ENCODE measurements at regions not wholly inside any gene's neighbourhood (a gene's known extent, or its start where the extent isn't known, plus 50 kb on each side); places are given as distances from the start of the nearest gene placed in this dataset.

- no peak overlapping the region for H3K4me3 ChIP-seq (ENCODE audit: low read depth, low read length)
- no peak for TF ChIP-seq CTCF (IDR thresholded peaks at IDR 0.05; ENCODE audit: low read depth, low read length, missing control alignments)
- no peak for DNase-seq (ENCODE audit: low read depth)
Measured at GRCh38 chr6:12393100-12393499, 102.9 kb downstream of the EDN1 start.

- DNase-seq (ENCODE audit: low read depth), result no peak
- H3K4me3 ChIP-seq (ENCODE audit: low read depth, low read length), result no peak overlapping the region
- TF ChIP-seq CTCF (IDR thresholded peaks at IDR 0.05; ENCODE audit: low read depth, low read length, missing control alignments), result no peak
Measured at GRCh38 chr6:12394170-12394569, 104.0 kb downstream of the EDN1 start.

- DNase-seq (ENCODE audit: low read depth), result no peak
- no peak overlapping the region for H3K4me3 ChIP-seq (ENCODE audit: low read depth, low read length)
- no peak for TF ChIP-seq CTCF (IDR thresholded peaks at IDR 0.05; ENCODE audit: low read depth, low read length, missing control alignments)
Measured at GRCh38 chr6:12395898-12396297, 105.7 kb downstream of the EDN1 start.

- no peak overlapping the region for H3K4me3 ChIP-seq (ENCODE audit: low read depth, low read length)
- no peak for TF ChIP-seq CTCF (IDR thresholded peaks at IDR 0.05; ENCODE audit: low read depth, low read length, missing control alignments)
- no peak for DNase-seq (ENCODE audit: low read depth)
Measured at GRCh38 chr6:12401200-12401599, 111.0 kb downstream of the EDN1 start.

- H3K4me3 ChIP-seq (ENCODE audit: low read depth, low read length), result no peak overlapping the region
- TF ChIP-seq CTCF (IDR thresholded peaks at IDR 0.05; ENCODE audit: low read depth, low read length, missing control alignments), result no peak
- DNase-seq (ENCODE audit: low read depth), result no peak
Measured at GRCh38 chr6:12403201-12403826, 113.2 kb downstream of the EDN1 start.

GRCh38 chr6:12403947-12404647, 113.9 kb downstream of the EDN1 start:
- no peak for TF ChIP-seq CTCF (IDR thresholded peaks at IDR 0.05; ENCODE audit: low read depth, low read length, missing control alignments)
- H3K4me3 ChIP-seq (ENCODE audit: low read depth, low read length), result no peak overlapping the region
- DNase-seq (ENCODE audit: low read depth), result no peak

- no peak for DNase-seq (ENCODE audit: low read depth)
- no peak for TF ChIP-seq CTCF (IDR thresholded peaks at IDR 0.05; ENCODE audit: low read depth, low read length, missing control alignments)
- H3K4me3 ChIP-seq (ENCODE audit: low read depth, low read length), result no peak overlapping the region
Measured at GRCh38 chr6:12404651-12405050, 114.5 kb downstream of the EDN1 start.
